GM12874 (cell line): ENCODE measurements at regions not wholly inside any gene's neighbourhood (a gene's known extent, or its start where the extent isn't known, plus 50 kb on each side); places are given as distances from the start of the nearest gene placed in this dataset.

Source experiments
- CTCF ChIP-seq: IDR thresholded peaks from 2 replicates; pipeline ENCODE4 v1.5.1; 2011; ENCODE audit warnings: low read depth, mild to moderate bottlenecking, control low read depth, low read length, moderate library complexity; ENCODE audit not compliant: insufficient read depth

GRCh38 chr9:79257790-79258351, 313.9 kb upstream of the TLE4 start:
- no peak for TF ChIP-seq CTCF

DNA sequence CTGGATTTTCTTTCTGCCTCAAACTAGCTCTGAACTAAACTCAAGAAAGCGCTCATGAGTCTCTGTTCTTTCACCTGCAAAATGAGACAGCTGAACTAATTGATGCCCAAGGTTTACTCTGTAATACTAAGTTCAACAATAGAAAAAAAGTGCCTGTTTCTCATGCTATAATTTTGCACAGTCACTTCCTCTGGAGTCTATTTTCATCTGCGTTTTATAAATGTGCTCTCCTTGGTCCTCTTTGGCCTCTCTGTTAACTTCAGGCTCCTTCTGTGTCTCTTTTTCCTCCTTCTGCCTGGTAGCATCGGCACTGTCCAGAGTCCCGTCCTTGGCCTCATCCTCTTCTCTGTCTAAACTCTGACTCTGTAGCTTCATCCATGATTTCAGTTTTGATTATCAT, 311.9 kb upstream of the TLE4 start:
- TF ChIP-seq CTCF, result no peak

GRCh38 chr9:79263628-79264027, 308.1 kb upstream of the TLE4 start:
- TF ChIP-seq CTCF, result no peak

GRCh38 chr9:79264041-79264440, 307.7 kb upstream of the TLE4 start:
- no peak for TF ChIP-seq CTCF

GRCh38 chr9:79264511-79265355, 307.0 kb upstream of the TLE4 start:
- TF ChIP-seq CTCF, result no peak

- TF ChIP-seq CTCF, result no peak
Measured at GRCh38 chr9:79266986-79267385, 304.8 kb upstream of the TLE4 start.

GRCh38 chr9:79268806-79269205, 303.0 kb upstream of the TLE4 start:
- no peak for TF ChIP-seq CTCF
